ENCODE measurements at regions not wholly inside any gene's neighbourhood (a gene's known extent, or its start where the extent isn't known, plus 50 kb on each side); places are given as distances from the start of the nearest gene placed in this dataset.

DNA sequence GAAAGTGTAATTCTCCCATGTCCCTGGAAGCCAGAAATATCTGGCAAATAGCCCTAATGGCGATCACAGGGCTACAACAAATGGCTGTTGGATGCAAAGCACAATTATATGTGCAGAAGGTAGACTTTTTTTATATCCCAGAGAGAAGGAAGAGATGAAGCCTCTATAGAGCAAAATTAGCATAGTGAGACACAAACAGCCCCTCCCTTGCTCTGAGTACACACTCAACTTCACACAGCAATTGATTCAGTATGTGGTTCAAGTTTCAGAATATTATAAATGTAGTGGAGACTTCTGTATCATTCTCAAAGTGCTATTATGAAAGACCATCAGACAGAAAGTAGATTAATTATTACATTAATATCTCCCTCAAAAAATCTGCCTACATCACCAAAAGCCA, 246.5 kb upstream of the TBX18 start:
- Histone ChIP-seq H2BK5ac (ENCODE audit: insufficient read length, low read length) (no peak overlapping the region), H4K8ac (replicated peaks; ENCODE audit: insufficient read length, low read depth, low read length) (no peak overlapping the region), H3K9ac (ENCODE audit: extremely low read depth, insufficient read length, low read length) (no peak overlapping the region), H2BK15ac (ENCODE audit: low read depth, low read length) (no peak overlapping the region), H3K79me2 (ENCODE audit: insufficient read depth, low read length) (no peaks in the 10 kb centered on the region), H3K14ac (ENCODE audit: insufficient read depth, low read length) (no peak overlapping the region), H3T11ph (ENCODE audit: low read length) (no peak overlapping the region), H2AK5ac (ENCODE audit: insufficient read length, low read length) (no peak overlapping the region), H4K20me1 (ENCODE audit: control insufficient read depth, insufficient read depth, insufficient read length) (no peaks in the 10 kb centered on the region), H4K5ac (ENCODE audit: insufficient read length, low read depth, low read length) (no peak overlapping the region), H2AFZ (ENCODE audit: low read length) (no peak overlapping the region), H3K4ac (ENCODE audit: low read depth, low read length) (no peak overlapping the region), H2BK120ac (ENCODE audit: low read depth, low read length, poor library complexity, severe bottlenecking) (no peak overlapping the region), H2BK12ac (ENCODE audit: insufficient read length, low read depth, low read length) (no peak overlapping the region), H3K79me1 (ENCODE audit: insufficient read depth, low read depth, low read length, poor library complexity, severe bottlenecking) (no peaks in the 10 kb centered on the region), H3K18ac (ENCODE audit: insufficient read length, low read depth, low read length) (no peak overlapping the region), H3K27me3 (ENCODE audit: insufficient read depth, low read length) (no peaks in the 10 kb centered on the region), H3K4me2 (ENCODE audit: insufficient read depth, insufficient read length, low read length) (no peak overlapping the region), H3K27ac (ENCODE audit: insufficient read length, low read depth, low read length) (no peak overlapping the region), H3K23me2 (ENCODE audit: insufficient read length, low read depth, low read length, poor library complexity, severe bottlenecking) (no peaks in the 10 kb centered on the region), H4K91ac (ENCODE audit: insufficient read length, low read depth, low read length) (no peak overlapping the region), H3K56ac (ENCODE audit: insufficient read length, low read depth, low read length) (no peak overlapping the region), H3K4me1 (ENCODE audit: insufficient read depth, low read length) (peaks cover 2% of the 10 kb centered on the region), H3K23ac (ENCODE audit: insufficient read length, low read depth, low read length) (no peak overlapping the region), H3K9me3 (ENCODE audit: control insufficient read depth, low read depth, low read length) (no peaks in the 10 kb centered on the region), H2BK20ac (ENCODE audit: low read depth, low read length, poor library complexity, severe bottlenecking) (no peak overlapping the region)
- H3K4me3 Mint-ChIP-seq: no peak overlapping the region
- TF ChIP-seq, protein P1, sequence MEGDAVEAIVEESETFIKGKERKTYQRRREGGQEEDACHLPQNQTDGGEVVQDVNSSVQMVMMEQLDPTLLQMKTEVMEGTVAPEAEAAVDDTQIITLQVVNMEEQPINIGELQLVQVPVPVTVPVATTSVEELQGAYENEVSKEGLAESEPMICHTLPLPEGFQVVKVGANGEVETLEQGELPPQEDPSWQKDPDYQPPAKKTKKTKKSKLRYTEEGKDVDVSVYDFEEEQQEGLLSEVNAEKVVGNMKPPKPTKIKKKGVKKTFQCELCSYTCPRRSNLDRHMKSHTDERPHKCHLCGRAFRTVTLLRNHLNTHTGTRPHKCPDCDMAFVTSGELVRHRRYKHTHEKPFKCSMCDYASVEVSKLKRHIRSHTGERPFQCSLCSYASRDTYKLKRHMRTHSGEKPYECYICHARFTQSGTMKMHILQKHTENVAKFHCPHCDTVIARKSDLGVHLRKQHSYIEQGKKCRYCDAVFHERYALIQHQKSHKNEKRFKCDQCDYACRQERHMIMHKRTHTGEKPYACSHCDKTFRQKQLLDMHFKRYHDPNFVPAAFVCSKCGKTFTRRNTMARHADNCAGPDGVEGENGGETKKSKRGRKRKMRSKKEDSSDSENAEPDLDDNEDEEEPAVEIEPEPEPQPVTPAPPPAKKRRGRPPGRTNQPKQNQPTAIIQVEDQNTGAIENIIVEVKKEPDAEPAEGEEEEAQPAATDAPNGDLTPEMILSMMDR (conservative IDR thresholded peaks at IDR 0.05): no peak
- peaks cover 2 to 6% (median 6%) of the 10 kb centered on the region in 3 experiments; a peak in 4 of 7 replicates for H3K36me3 Mint-ChIP-seq (ENCODE audit: insufficient read depth in 1 of 3, low read depth in 3 of 3)
- H3K27me3 Mint-ChIP-seq (ENCODE audit: low read depth): no peaks in the 10 kb centered on the region
- H3K4me1 Mint-ChIP-seq: peaks cover 40 to 42% of the 10 kb centered on the region in 2 experiments
- no peak for DNase-seq
- peaks cover 0 to 5% of the 10 kb centered on the region in 2 experiments; a peak in 1 of 5 replicates for H3K9me3 Mint-ChIP-seq
- no peak overlapping the region for H3K27ac Mint-ChIP-seq
- no CpG with 5 or more reads among the region's 1 CpG for WGBS (ENCODE audit: extremely low coverage, insufficient read length, low lambda C conversion rate)

All from H9 (cell line).